ENCODE measurements at regions not wholly inside any gene's neighbourhood (a gene's known extent, or its start where the extent isn't known, plus 50 kb on each side); places are given as distances from the start of the nearest gene placed in this dataset.
"Not testable (repeated sequence)": the region's sequence is repeated elsewhere in the genome, so short reads cannot be mapped to it uniquely, and the experiment has no call there.

- no peak overlapping the region for H3K27ac ChIP-seq (ENCODE audit: low read length)
- 100% methylated on average over 1 of the region's 4 CpGs for WGBS (ENCODE audit: insufficient coverage)
- no peaks in the 10 kb centered on the region for H3K36me3 ChIP-seq (ENCODE audit: control insufficient read depth, insufficient read depth, low read length)
- no peak for DNase-seq
- H3K4me3 ChIP-seq (ENCODE audit: low read length), result no peak overlapping the region
- H3K9me3 ChIP-seq (replicated peaks; ENCODE audit: control insufficient read depth, low read depth, low read length), result no peaks in the 10 kb centered on the region
- H3K4me1 ChIP-seq (ENCODE audit: control insufficient read depth, insufficient read depth, low read length), result no peaks in the 10 kb centered on the region
- H3K27me3 ChIP-seq (ENCODE audit: control insufficient read depth, insufficient read depth, low read length), result no peaks in the 10 kb centered on the region
Observed at GRCh38 chr3:22016197-22016596, 265.2 kb upstream of the ZNF385D start.

GRCh38 chr3:22024638-22025037, 273.6 kb upstream of the ZNF385D start:
- not testable (repeated sequence) for H3K4me1 ChIP-seq (ENCODE audit: control insufficient read depth, insufficient read depth, low read length); H3K4me3 ChIP-seq (ENCODE audit: low read length); H3K36me3 ChIP-seq (ENCODE audit: control insufficient read depth, insufficient read depth, low read length); DNase-seq; H3K27me3 ChIP-seq (ENCODE audit: control insufficient read depth, insufficient read depth, low read length); H3K27ac ChIP-seq (ENCODE audit: low read length); H3K9me3 ChIP-seq (replicated peaks; ENCODE audit: control insufficient read depth, low read depth, low read length)
- 94% methylated on average over 4 of the region's 5 CpGs for WGBS (ENCODE audit: insufficient coverage)

DNA sequence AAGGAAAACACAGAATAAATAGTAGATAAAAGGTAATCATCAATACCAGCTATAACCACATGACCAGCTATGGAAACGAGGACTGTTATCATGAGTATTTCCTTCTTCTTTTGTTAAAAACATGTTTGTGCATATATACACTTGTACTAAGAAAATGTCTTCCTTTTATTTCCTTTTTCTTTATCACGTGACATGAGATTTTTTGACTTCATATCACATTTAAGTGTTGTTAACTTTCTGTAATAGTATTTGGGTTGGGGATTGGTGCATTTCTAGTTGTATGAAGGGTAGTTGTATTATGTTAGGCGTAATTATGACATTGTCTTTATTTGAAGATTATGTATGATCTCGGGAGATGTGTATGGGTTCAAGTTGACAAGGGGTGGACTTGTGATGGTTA, 278.5 kb upstream of the ZNF385D start:
- no peak overlapping the region for H3K27ac ChIP-seq (ENCODE audit: low read length)

DNA sequence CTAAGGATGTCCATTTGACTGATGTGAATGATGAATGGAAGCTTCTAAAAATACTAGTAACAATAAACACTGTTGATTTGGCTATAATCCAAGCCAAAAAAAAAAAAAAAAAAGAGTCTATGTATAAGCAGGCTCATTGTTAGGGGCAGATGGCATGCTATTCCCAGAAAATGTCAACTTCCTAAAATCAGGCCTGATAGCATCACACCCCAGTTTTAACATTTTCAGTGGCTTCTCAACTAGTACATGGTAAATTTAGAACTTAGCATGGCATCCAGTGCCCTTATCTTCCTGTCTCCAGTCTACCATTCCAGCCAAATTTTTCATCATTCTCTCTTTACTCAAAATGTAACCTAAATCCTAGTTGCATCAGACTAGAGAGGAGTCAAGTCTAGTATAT, 288.2 kb upstream of the ZNF385D start:
- DNase-seq, result no peak
- H3K36me3 ChIP-seq (ENCODE audit: control insufficient read depth, insufficient read depth, low read length), result no peaks in the 10 kb centered on the region
- no peaks in the 10 kb centered on the region for H3K4me1 ChIP-seq (ENCODE audit: control insufficient read depth, insufficient read depth, low read length)
- no peaks in the 10 kb centered on the region for H3K27me3 ChIP-seq (ENCODE audit: control insufficient read depth, insufficient read depth, low read length)
- H3K27ac ChIP-seq (ENCODE audit: low read length), result no peak overlapping the region
- no peak overlapping the region for H3K4me3 ChIP-seq (ENCODE audit: low read length)
- no peaks in the 10 kb centered on the region for H3K9me3 ChIP-seq (replicated peaks; ENCODE audit: control insufficient read depth, low read depth, low read length)

More for the DNA sequence above, 278.5 kb upstream of the ZNF385D start:
- Histone ChIP-seq H3K9me3 (replicated peaks; ENCODE audit: control insufficient read depth, low read depth, low read length) (peaks cover 2% of the 10 kb centered on the region), H3K4me1 (ENCODE audit: control insufficient read depth, insufficient read depth, low read length) (no peaks in the 10 kb centered on the region), H3K36me3 (ENCODE audit: control insufficient read depth, insufficient read depth, low read length) (no peaks in the 10 kb centered on the region), H3K27me3 (ENCODE audit: control insufficient read depth, insufficient read depth, low read length) (no peaks in the 10 kb centered on the region), H3K4me3 (ENCODE audit: low read length) (no peak overlapping the region)
- 88% methylated on average over 2 of the region's 4 CpGs for WGBS (ENCODE audit: insufficient coverage)
- DNase-seq, result no peak

DNA sequence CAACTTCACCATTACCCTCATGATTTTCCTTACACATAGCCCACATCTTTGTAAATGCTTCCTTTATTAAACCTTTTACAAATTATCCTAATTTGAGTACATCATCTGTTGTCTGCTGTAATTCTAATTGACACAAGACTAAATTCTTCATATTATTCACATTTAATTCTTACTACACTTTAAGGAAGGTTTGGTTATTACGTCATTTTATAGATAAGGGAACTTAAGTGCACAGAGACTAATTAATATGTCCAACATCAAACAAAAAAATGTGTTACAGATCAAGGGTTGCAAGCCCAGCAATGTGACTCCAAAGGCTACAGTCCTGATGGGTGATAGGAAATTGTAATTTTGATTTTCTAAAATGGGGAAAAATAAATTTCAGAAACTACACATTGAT, 289.1 kb upstream of the ZNF385D start:
- no peak overlapping the region for H3K4me3 ChIP-seq (ENCODE audit: low read length)
- no peaks in the 10 kb centered on the region for H3K9me3 ChIP-seq (replicated peaks; ENCODE audit: control insufficient read depth, low read depth, low read length)
- H3K36me3 ChIP-seq (ENCODE audit: control insufficient read depth, insufficient read depth, low read length), result no peaks in the 10 kb centered on the region
- H3K27ac ChIP-seq (ENCODE audit: low read length), result no peak overlapping the region
- WGBS (ENCODE audit: insufficient coverage), result no CpG with 5 or more reads among the region's 1 CpG
- no peak for DNase-seq
- H3K27me3 ChIP-seq (ENCODE audit: control insufficient read depth, insufficient read depth, low read length), result no peaks in the 10 kb centered on the region
- H3K4me1 ChIP-seq (ENCODE audit: control insufficient read depth, insufficient read depth, low read length), result no peaks in the 10 kb centered on the region

GRCh38 chr3:22045882-22046281, 294.9 kb upstream of the ZNF385D start:
- Histone ChIP-seq H3K27ac (ENCODE audit: low read length) (no peak overlapping the region), H3K36me3 (ENCODE audit: control insufficient read depth, insufficient read depth, low read length) (no peaks in the 10 kb centered on the region), H3K9me3 (replicated peaks; ENCODE audit: control insufficient read depth, low read depth, low read length) (no peaks in the 10 kb centered on the region), H3K4me3 (ENCODE audit: low read length) (no peak overlapping the region), H3K4me1 (ENCODE audit: control insufficient read depth, insufficient read depth, low read length) (no peaks in the 10 kb centered on the region), H3K27me3 (ENCODE audit: control insufficient read depth, insufficient read depth, low read length) (no peaks in the 10 kb centered on the region)
- no peak for DNase-seq
- WGBS (ENCODE audit: insufficient coverage), result no CpG with 5 or more reads among the region's 1 CpG

DNA sequence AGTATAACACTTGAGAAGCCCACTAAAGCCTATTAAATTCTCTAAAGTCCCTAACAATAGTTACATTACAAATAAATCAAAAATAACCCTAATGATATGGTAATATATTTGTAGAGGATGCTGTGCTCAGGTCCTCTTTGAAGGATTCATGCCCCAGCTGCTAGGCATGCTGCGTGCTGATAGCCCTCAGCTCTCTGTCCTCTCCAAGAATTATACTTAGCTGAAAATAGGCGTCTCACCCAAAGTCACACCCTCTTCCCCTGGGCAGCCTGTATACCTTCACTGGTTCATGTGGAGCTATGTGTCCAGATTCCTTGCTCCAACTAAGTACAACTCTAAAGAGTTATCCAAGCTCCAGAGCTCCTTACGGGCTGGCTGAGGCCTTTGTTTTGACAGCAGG, 312.5 kb upstream of the ZNF385D start:
- H3K9me3 ChIP-seq (replicated peaks; ENCODE audit: control insufficient read depth, low read depth, low read length), result no peaks in the 10 kb centered on the region
- no peaks in the 10 kb centered on the region for H3K27me3 ChIP-seq (ENCODE audit: control insufficient read depth, insufficient read depth, low read length)
- no peak overlapping the region for H3K4me3 ChIP-seq (ENCODE audit: low read length)
- H3K4me1 ChIP-seq (ENCODE audit: control insufficient read depth, insufficient read depth, low read length), result no peaks in the 10 kb centered on the region
- DNase-seq, result no peak
- H3K27ac ChIP-seq (ENCODE audit: low read length), result no peak overlapping the region
- no peaks in the 10 kb centered on the region for H3K36me3 ChIP-seq (ENCODE audit: control insufficient read depth, insufficient read depth, low read length)
- 91% methylated on average over 2 of the region's 3 CpGs for WGBS (ENCODE audit: insufficient coverage)

- Histone ChIP-seq H3K36me3 (ENCODE audit: control insufficient read depth, insufficient read depth, low read length) (no peaks in the 10 kb centered on the region), H3K27me3 (ENCODE audit: control insufficient read depth, insufficient read depth, low read length) (no peaks in the 10 kb centered on the region), H3K9me3 (replicated peaks; ENCODE audit: control insufficient read depth, low read depth, low read length) (no peaks in the 10 kb centered on the region), H3K4me3 (ENCODE audit: low read length) (no peak overlapping the region), H3K27ac (ENCODE audit: low read length) (no peak overlapping the region), H3K4me1 (ENCODE audit: control insufficient read depth, insufficient read depth, low read length) (no peaks in the 10 kb centered on the region)
- WGBS (ENCODE audit: insufficient coverage), result 80% methylated on average over 1 of the region's 2 CpGs
- DNase-seq, result no peak
Observed at GRCh38 chr3:22068619-22069018, 317.6 kb upstream of the ZNF385D start.

DNA sequence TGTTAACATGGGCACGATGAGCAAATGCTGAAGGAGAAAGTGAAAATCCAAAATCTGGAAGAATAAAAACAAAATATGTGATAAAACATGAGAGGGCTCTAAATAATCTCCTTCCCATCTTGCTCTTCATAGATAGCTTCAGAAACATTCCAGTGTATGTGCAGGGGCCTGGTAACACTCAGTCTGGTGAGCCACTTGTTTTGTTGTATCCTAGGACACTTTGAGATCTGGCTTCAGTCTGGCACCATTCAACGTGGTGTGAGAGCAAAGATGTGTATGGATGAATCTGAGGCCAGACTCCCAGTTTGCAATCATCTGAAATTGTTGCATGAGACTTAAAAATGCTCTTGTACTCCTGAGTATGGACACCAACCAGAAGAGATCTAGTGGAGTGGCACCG, 337.2 kb upstream of the ZNF385D start:
- Histone ChIP-seq H3K27ac (ENCODE audit: low read length) (no peak overlapping the region), H3K4me3 (ENCODE audit: low read length) (no peak overlapping the region), H3K4me1 (ENCODE audit: control insufficient read depth, insufficient read depth, low read length) (no peaks in the 10 kb centered on the region), H3K9me3 (replicated peaks; ENCODE audit: control insufficient read depth, low read depth, low read length) (no peaks in the 10 kb centered on the region), H3K36me3 (ENCODE audit: control insufficient read depth, insufficient read depth, low read length) (no peaks in the 10 kb centered on the region), H3K27me3 (ENCODE audit: control insufficient read depth, insufficient read depth, low read length) (no peaks in the 10 kb centered on the region)
- no peak for DNase-seq
- WGBS (ENCODE audit: insufficient coverage), result 54% methylated on average over 1 of the region's 3 CpGs

GRCh38 chr3:22089284-22089683, 338.3 kb upstream of the ZNF385D start:
- H3K4me1 ChIP-seq (ENCODE audit: control insufficient read depth, insufficient read depth, low read length), result no peaks in the 10 kb centered on the region
- no peak overlapping the region for H3K4me3 ChIP-seq (ENCODE audit: low read length)
- 17% methylated on average over 3 of the region's 4 CpGs for WGBS (ENCODE audit: insufficient coverage)
- H3K36me3 ChIP-seq (ENCODE audit: control insufficient read depth, insufficient read depth, low read length), result no peaks in the 10 kb centered on the region
- H3K27ac ChIP-seq (ENCODE audit: low read length), result no peak overlapping the region
- peak; percentile 7 for DNase-seq
- no peaks in the 10 kb centered on the region for H3K27me3 ChIP-seq (ENCODE audit: control insufficient read depth, insufficient read depth, low read length)
- no peaks in the 10 kb centered on the region for H3K9me3 ChIP-seq (replicated peaks; ENCODE audit: control insufficient read depth, low read depth, low read length)

DNA sequence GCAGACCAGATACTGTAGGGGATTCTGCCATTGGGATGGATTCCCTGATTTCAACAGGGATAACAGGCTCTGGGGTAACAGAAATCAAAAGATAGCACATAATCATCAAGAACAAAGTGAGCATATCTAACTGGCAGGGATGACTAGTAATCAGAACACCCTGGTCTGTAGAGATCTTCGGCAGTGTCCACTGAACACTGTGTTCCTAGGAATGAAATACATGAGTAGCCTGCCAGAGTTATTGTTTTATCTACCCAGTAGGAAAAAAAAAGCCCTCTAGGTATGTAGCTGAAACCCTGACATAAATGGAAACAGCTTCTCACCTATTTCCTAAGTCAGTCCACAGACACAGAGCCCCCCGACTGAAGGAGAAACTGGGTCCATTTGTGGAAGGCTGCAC, 340.3 kb upstream of the ZNF385D start:
- Histone ChIP-seq H3K4me3 (ENCODE audit: low read length) (no peak overlapping the region), H3K27ac (ENCODE audit: low read length) (no peak overlapping the region), H3K27me3 (ENCODE audit: control insufficient read depth, insufficient read depth, low read length) (no peaks in the 10 kb centered on the region), H3K9me3 (replicated peaks; ENCODE audit: control insufficient read depth, low read depth, low read length) (no peaks in the 10 kb centered on the region), H3K4me1 (ENCODE audit: control insufficient read depth, insufficient read depth, low read length) (no peaks in the 10 kb centered on the region), H3K36me3 (ENCODE audit: control insufficient read depth, insufficient read depth, low read length) (no peaks in the 10 kb centered on the region)
- DNase-seq, result no peak
- no CpG with 5 or more reads among the region's 2 CpGs for WGBS (ENCODE audit: insufficient coverage)
